ENCODE measurements at regions not wholly inside any gene's neighbourhood (a gene's known extent, or its start where the extent isn't known, plus 50 kb on each side); places are given as distances from the start of the nearest gene placed in this dataset.

DNA sequence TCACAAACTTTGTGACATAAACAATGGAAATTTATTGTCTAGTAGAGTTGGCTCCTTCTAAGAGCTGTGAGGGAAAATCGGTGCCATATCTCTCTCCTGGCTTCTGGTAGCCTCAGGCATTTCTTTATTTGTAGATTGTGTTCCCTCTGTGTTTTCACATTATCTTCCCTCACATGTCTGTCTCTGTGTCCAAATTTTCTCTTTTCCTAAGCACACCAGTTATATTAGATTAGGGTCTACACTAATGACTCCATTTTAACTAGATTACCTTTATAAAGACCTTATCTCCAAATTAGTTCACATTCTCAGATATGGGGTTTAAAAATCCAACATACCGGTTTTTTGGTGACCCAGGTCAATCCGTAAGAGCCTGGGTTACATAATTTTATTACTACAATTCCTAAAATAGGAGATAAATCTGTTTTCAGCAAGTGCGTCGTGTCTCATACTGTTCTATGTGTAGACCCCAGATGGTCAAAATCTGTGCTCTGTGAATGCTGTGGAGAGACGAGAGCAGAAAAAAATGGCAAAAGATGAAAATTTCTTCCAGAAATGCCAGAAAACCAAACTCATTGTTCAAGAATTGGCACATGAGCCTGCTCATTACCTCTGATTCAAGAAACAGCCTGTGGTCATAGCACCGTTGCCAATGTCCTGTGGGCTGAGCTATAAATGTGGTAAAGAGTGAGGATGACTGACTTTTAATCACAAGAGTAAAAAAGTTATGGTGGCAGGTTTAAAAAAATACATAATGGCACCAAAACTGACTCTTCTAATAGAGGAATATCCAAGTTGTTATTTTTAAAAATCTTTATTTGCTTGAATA lies 574.7 kb downstream of the PCDH7 start:
- TF ChIP-seq, protein P1, sequence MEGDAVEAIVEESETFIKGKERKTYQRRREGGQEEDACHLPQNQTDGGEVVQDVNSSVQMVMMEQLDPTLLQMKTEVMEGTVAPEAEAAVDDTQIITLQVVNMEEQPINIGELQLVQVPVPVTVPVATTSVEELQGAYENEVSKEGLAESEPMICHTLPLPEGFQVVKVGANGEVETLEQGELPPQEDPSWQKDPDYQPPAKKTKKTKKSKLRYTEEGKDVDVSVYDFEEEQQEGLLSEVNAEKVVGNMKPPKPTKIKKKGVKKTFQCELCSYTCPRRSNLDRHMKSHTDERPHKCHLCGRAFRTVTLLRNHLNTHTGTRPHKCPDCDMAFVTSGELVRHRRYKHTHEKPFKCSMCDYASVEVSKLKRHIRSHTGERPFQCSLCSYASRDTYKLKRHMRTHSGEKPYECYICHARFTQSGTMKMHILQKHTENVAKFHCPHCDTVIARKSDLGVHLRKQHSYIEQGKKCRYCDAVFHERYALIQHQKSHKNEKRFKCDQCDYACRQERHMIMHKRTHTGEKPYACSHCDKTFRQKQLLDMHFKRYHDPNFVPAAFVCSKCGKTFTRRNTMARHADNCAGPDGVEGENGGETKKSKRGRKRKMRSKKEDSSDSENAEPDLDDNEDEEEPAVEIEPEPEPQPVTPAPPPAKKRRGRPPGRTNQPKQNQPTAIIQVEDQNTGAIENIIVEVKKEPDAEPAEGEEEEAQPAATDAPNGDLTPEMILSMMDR (IDR thresholded peaks at IDR 0.05) = no peak
- TF ChIP-seq POLR2A (IDR thresholded peaks at IDR 0.05) = no peak
